ENCODE measurements at regions not wholly inside any gene's neighbourhood (a gene's known extent, or its start where the extent isn't known, plus 50 kb on each side); places are given as distances from the start of the nearest gene placed in this dataset.

DNA sequence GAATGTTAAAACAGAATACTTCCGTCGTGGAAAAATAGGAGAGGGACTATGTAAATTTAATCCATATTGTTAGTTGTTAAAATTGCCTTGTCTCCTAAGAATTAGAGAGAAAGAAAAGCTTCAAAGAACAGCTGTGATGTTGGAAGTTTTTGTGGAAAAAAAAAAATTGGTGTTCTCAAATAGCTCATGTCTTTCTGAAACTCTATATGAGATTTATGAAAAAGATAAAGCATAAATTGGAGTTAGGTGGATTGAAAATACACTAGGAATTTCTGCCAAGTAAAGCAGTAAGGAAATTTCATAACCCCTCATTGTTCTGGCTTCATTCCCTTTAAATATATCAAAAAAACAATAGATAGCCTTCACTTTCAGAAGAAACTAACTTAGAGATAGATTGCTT, 274.0 kb upstream of the ADAMTS5 start:
- no peaks in the 10 kb centered on the region for H3K4me1 ChIP-seq (ENCODE audit: insufficient read depth, low read length, poor library complexity, severe bottlenecking)
- no peaks in the 10 kb centered on the region for H3K9me3 ChIP-seq (ENCODE audit: insufficient read depth, low read depth, low read length)
- H3K9ac ChIP-seq (ENCODE audit: low read depth, low read length, poor library complexity, severe bottlenecking) = no peak overlapping the region
- H3K27me3 ChIP-seq (ENCODE audit: insufficient read depth, low read length, poor library complexity, severe bottlenecking) = no peaks in the 10 kb centered on the region
- no peaks in the 10 kb centered on the region for H4K20me1 ChIP-seq (ENCODE audit: insufficient read depth, low read length, poor library complexity, severe bottlenecking)
- no peaks in the 10 kb centered on the region for H3K79me2 ChIP-seq (ENCODE audit: insufficient read depth, low read length)
- TF ChIP-seq, protein P1, sequence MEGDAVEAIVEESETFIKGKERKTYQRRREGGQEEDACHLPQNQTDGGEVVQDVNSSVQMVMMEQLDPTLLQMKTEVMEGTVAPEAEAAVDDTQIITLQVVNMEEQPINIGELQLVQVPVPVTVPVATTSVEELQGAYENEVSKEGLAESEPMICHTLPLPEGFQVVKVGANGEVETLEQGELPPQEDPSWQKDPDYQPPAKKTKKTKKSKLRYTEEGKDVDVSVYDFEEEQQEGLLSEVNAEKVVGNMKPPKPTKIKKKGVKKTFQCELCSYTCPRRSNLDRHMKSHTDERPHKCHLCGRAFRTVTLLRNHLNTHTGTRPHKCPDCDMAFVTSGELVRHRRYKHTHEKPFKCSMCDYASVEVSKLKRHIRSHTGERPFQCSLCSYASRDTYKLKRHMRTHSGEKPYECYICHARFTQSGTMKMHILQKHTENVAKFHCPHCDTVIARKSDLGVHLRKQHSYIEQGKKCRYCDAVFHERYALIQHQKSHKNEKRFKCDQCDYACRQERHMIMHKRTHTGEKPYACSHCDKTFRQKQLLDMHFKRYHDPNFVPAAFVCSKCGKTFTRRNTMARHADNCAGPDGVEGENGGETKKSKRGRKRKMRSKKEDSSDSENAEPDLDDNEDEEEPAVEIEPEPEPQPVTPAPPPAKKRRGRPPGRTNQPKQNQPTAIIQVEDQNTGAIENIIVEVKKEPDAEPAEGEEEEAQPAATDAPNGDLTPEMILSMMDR (conservative IDR thresholded peaks at IDR 0.05; ENCODE audit: low read length) = no peak
- TF ChIP-seq EZH2phosphoT487 (IDR thresholded peaks at IDR 0.05; ENCODE audit: borderline replicate concordance) = no peak
- no peaks in the 10 kb centered on the region for H3F3A ChIP-seq (ENCODE audit: low read depth)
- H3K4me3 ChIP-seq (ENCODE audit: low read length, poor library complexity, severe bottlenecking) = no peak overlapping the region
- no peaks in the 10 kb centered on the region for H3K9me2 ChIP-seq (replicated peaks; ENCODE audit: low read depth, low read length)
- H2AFZ ChIP-seq (ENCODE audit: low read length) = no peak overlapping the region
- H3K4me2 ChIP-seq (ENCODE audit: low read depth, low read length, poor library complexity, severe bottlenecking) = no peak overlapping the region
- no peaks in the 10 kb centered on the region for H3K36me3 ChIP-seq (ENCODE audit: insufficient read depth, low read length)

DNA sequence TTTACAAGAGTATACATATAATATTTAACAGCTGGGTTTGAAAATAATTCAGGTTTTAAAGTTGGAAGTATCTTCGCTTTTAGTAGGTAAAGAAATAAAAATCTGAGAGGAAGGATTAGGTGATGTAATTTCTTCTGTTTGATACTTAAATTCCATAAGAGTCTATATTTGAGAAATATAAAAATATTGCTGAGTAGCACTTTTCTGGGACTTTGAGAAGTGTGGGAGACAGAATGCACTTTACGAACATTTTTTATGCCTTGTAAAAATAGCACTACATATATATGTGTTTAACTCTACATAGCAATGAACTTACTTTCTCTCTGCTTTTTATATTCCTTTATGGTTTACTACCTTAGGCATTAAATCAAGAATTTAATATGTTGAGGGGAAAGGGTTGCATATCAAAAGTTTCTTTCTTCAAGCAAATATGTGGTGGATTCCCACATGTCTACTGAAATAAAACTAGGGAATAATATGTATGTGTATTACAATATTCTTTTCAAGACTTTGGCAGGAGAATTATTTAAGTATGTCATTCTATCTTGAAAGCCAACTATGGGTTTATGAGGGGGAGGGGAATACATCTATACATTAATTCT, 266.7 kb upstream of the ADAMTS5 start:
- H3K9ac ChIP-seq (ENCODE audit: low read depth, low read length, poor library complexity, severe bottlenecking) = no peak overlapping the region
- H4K20me1 ChIP-seq (ENCODE audit: insufficient read depth, low read length, poor library complexity, severe bottlenecking) = no peaks in the 10 kb centered on the region
- no peaks in the 10 kb centered on the region for H3K4me1 ChIP-seq (ENCODE audit: insufficient read depth, low read length, poor library complexity, severe bottlenecking)
- no peaks in the 10 kb centered on the region; the same call in 1 of the 2 replicates for H3K9me3 ChIP-seq (ENCODE audit: insufficient read depth, low read depth, low read length)
- H3F3A ChIP-seq (ENCODE audit: low read depth) = no peaks in the 10 kb centered on the region
- no peaks in the 10 kb centered on the region for H3K9me2 ChIP-seq (replicated peaks; ENCODE audit: low read depth, low read length)
- no peaks in the 10 kb centered on the region for H3K79me2 ChIP-seq (ENCODE audit: insufficient read depth, low read length)
- no peak overlapping the region for H2AFZ ChIP-seq (ENCODE audit: low read length)
- H3K36me3 ChIP-seq (ENCODE audit: insufficient read depth, low read length) = no peaks in the 10 kb centered on the region
- no peak overlapping the region for H3K4me3 ChIP-seq (ENCODE audit: low read length, poor library complexity, severe bottlenecking)
- TF ChIP-seq, protein P1 (conservative IDR thresholded peaks at IDR 0.05; ENCODE audit: low read length) = no peak
- no peak for TF ChIP-seq EZH2phosphoT487 (IDR thresholded peaks at IDR 0.05; ENCODE audit: borderline replicate concordance)
- no peaks in the 10 kb centered on the region for H3K27me3 ChIP-seq (ENCODE audit: insufficient read depth, low read length, poor library complexity, severe bottlenecking)
- no peak overlapping the region for H3K4me2 ChIP-seq (ENCODE audit: low read depth, low read length, poor library complexity, severe bottlenecking)

DNA sequence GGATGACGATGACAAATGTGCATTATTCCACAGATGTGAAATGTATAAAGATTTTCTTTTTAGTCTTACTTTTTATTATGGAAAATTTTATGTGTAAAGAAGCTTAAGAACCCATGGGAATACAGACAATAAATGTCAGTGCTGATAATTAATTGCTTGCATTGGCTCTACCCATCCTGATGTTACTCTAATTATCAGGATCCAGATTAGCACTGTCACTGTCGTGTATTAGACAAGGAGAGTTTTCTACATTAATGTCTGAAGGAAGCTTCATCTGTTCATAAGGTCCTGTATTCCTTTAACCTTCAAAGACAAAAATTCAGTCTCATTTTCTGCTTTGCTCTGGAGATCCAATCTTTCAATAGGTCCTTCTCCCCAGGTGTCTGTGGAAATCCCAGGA, 259.1 kb upstream of the ADAMTS5 start:
- no peaks in the 10 kb centered on the region for H3K36me3 ChIP-seq (ENCODE audit: insufficient read depth, low read length)
- H3K9ac ChIP-seq (ENCODE audit: low read depth, low read length, poor library complexity, severe bottlenecking) = no peak overlapping the region
- TF ChIP-seq, protein P1 (conservative IDR thresholded peaks at IDR 0.05; ENCODE audit: low read length) = no peak
- no peak for TF ChIP-seq EZH2phosphoT487 (IDR thresholded peaks at IDR 0.05; ENCODE audit: borderline replicate concordance)
- no peaks in the 10 kb centered on the region for H3K27me3 ChIP-seq (ENCODE audit: insufficient read depth, low read length, poor library complexity, severe bottlenecking)
- no peak overlapping the region for H3K4me2 ChIP-seq (ENCODE audit: low read depth, low read length, poor library complexity, severe bottlenecking)
- H3K9me2 ChIP-seq (replicated peaks; ENCODE audit: low read depth, low read length) = no peaks in the 10 kb centered on the region
- no peaks in the 10 kb centered on the region for H4K20me1 ChIP-seq (ENCODE audit: insufficient read depth, low read length, poor library complexity, severe bottlenecking)
- H2AFZ ChIP-seq (ENCODE audit: low read length) = no peak overlapping the region
- H3K9me3 ChIP-seq (ENCODE audit: insufficient read depth, low read depth, low read length) = peaks cover 3% of the 10 kb centered on the region; the same call in 1 of the 2 replicates
- no peak overlapping the region for H3K4me3 ChIP-seq (ENCODE audit: low read length, poor library complexity, severe bottlenecking)
- H3K4me1 ChIP-seq (ENCODE audit: insufficient read depth, low read length, poor library complexity, severe bottlenecking) = no peaks in the 10 kb centered on the region
- no peaks in the 10 kb centered on the region for H3K79me2 ChIP-seq (ENCODE audit: insufficient read depth, low read length)
- no peaks in the 10 kb centered on the region for H3F3A ChIP-seq (ENCODE audit: low read depth)

Measured in Loucy (cell line).